Breast epithelium (tissue), 3 donors: ENCODE measurements at regions not wholly inside any gene's neighbourhood (a gene's known extent, or its start where the extent isn't known, plus 50 kb on each side); places are given as distances from the start of the nearest gene placed in this dataset.

Experiments used
- CTCF ChIP-seq, 3 donors: fragments of 450-650 bp; IDR thresholded peaks; one replicate each; pipeline ENCODE4 v1.5.1; 2016 to 2017; ENCODE audit warnings: antibody characterized with exemption in 3 of 3, mild to moderate bottlenecking in 3 of 3, moderate library complexity in 3 of 3
- POLR2A ChIP-seq: fragments of 450-650 bp; IDR thresholded peaks from one replicate; pipeline ENCODE4 v1.6.1; 2016; ENCODE audit warnings: antibody characterized with exemption, mild to moderate bottlenecking, moderate library complexity
- POLR2AphosphoS5 ChIP-seq, 3 donors: sonication (generic); formaldehyde crosslinking; IDR thresholded peaks; one replicate each; pipeline ENCODE4 v1.6.1; 2017; ENCODE audit warnings: antibody characterized with exemption in 3 of 3

DNA sequence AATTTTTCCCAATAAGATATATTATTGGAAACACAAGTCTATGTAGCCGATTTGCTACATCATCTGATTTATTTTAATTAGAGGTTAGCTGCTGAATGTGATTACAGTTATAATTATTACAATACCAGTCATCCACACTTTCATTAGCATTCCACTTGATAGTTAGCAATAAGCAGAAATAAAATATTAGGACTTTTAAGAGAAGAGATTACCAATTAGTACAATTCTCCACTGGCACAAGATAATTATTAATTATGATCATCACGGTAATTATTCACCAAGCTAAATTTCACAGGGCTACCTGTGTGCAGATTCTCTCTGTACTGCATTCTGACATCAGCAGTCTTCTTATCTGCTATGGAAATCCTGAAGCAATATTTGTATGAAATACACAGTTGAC, 474.7 kb downstream of the TLE4 start:
- no peak for TF ChIP-seq CTCF (IDR thresholded peaks at IDR 0.05)
- TF ChIP-seq POLR2AphosphoS5 (IDR thresholded peaks at IDR 0.05): no peak
- TF ChIP-seq POLR2A: no peak
